C4-2B (cell line): ENCODE measurements at regions not wholly inside any gene's neighbourhood (a gene's known extent, or its start where the extent isn't known, plus 50 kb on each side); places are given as distances from the start of the nearest gene placed in this dataset.

Source experiments
- ZFX ChIP-seq: fragments of 450-650 bp; IDR thresholded peaks from 2 replicates; pipeline ENCODE4 v1.6.1; 2017
- TF ChIP-seq, protein P1 (sequence below): fragments of 450-650 bp; conservative IDR thresholded peaks from 2 replicates; pipeline ENCODE4 v1.5.1; 2017; ENCODE audit warnings: mild to moderate bottlenecking

DNA sequence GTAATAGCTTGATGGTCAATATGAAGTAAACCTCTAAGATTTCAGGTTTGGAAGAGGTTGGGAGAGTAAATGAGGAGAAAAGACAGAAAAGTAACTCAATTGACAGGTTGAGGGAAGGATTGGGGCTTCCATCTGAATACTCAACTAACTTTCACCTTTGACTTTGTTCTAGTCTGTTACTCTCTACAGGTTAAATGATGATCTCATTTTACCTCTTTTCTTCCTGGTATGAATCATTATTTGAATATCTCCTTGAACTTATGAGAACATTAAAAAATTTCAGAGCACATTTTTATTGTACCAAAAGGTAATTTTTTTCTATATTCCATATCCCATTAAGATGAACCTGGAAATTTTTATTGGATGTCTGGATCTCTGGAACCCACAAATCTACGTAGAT is 87.9 kb upstream of the KCNH8 start:
- TF ChIP-seq, protein P1, sequence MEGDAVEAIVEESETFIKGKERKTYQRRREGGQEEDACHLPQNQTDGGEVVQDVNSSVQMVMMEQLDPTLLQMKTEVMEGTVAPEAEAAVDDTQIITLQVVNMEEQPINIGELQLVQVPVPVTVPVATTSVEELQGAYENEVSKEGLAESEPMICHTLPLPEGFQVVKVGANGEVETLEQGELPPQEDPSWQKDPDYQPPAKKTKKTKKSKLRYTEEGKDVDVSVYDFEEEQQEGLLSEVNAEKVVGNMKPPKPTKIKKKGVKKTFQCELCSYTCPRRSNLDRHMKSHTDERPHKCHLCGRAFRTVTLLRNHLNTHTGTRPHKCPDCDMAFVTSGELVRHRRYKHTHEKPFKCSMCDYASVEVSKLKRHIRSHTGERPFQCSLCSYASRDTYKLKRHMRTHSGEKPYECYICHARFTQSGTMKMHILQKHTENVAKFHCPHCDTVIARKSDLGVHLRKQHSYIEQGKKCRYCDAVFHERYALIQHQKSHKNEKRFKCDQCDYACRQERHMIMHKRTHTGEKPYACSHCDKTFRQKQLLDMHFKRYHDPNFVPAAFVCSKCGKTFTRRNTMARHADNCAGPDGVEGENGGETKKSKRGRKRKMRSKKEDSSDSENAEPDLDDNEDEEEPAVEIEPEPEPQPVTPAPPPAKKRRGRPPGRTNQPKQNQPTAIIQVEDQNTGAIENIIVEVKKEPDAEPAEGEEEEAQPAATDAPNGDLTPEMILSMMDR = no peak
- no peak for TF ChIP-seq ZFX
